GM20000 (cell line): ENCODE measurements at regions not wholly inside any gene's neighbourhood (a gene's known extent, or its start where the extent isn't known, plus 50 kb on each side); places are given as distances from the start of the nearest gene placed in this dataset.

Experiments
- DNase-seq: peaks from one replicate; pipeline ENCODE4 v3.0.0; 2012; ENCODE audit warnings: low spot score
- TF ChIP-seq, protein P1 (sequence below): IDR thresholded peaks from 2 replicates; pipeline ENCODE4 v1.5.1; 2012; ENCODE audit warnings: mild to moderate bottlenecking, control low read depth; ENCODE audit errors: extremely low read depth, missing control alignments

DNA sequence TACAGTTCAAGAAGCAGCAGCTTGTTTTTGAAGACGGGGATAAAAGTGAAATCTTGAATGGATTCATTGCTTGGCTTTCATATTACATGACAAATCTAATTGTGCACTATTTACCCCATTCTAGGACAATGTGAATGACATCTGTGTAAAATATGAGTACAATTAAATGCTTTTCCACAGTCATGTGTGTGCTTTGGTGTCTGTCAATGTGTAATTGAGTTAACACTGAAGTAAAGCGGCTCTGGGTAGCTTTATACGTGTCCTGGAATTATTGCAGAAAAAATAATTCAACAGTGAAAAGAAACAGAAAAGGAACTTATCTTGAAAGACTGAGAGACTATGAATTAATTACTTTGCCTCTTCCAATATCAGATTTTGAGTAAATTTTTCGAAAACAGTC, 233.5 kb upstream of the HS3ST5 start:
- TF ChIP-seq, protein P1, sequence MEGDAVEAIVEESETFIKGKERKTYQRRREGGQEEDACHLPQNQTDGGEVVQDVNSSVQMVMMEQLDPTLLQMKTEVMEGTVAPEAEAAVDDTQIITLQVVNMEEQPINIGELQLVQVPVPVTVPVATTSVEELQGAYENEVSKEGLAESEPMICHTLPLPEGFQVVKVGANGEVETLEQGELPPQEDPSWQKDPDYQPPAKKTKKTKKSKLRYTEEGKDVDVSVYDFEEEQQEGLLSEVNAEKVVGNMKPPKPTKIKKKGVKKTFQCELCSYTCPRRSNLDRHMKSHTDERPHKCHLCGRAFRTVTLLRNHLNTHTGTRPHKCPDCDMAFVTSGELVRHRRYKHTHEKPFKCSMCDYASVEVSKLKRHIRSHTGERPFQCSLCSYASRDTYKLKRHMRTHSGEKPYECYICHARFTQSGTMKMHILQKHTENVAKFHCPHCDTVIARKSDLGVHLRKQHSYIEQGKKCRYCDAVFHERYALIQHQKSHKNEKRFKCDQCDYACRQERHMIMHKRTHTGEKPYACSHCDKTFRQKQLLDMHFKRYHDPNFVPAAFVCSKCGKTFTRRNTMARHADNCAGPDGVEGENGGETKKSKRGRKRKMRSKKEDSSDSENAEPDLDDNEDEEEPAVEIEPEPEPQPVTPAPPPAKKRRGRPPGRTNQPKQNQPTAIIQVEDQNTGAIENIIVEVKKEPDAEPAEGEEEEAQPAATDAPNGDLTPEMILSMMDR, result no peak
- no peak for DNase-seq

DNA sequence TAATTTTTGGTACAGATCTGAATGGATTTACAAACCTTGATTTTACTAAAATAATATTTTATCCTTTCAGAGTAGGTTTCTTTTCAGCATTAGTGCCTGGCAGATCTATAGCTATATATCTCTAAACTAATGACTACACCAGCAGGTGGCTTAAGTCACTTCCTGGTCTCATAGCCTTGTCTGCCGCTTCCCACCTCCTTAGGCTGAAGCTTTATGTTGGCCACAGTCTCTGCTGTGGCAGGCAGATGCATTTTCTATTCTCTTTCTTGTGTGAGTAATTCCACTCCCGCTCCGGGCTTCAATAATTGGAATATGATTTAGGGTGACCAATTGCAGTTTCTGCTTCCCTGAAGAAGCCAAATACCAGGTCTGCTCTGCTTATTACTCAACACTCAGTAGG, 226.8 kb upstream of the HS3ST5 start:
- TF ChIP-seq, protein P1, result no peak
- no peak for DNase-seq

DNA sequence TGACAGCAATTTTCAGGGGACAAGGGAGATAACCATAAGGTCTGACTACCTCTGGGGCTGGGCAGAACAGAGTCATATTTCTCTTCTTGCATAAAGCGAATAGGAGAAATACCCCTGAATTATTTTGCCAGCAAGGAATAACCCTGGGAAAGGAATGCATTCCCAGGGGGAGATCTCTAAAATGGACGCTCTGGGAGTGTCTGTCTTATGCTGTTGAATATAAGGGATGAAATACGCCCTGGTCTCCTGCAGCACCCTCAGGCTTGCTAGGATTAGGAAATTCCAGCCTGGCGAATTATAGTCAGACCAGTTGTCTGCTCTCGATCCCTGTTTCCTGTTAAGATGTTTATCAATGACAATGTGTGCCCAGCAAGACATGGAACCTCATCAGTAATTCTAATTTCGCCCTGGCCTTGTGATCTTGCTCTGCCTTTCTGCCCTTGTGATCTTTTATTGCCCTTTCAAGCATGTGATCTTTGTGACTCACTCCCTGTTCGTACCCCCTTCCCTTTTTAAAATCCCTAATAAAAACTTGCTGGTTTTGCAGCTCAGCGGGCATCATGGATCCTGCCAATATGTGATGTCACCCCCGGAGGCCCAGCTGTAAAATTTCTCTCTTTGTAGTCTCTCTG, 221.6 kb upstream of the HS3ST5 start:
- TF ChIP-seq, protein P1, result no peak
- no peak for DNase-seq

GRCh38 chr6:114559419-114559818, 216.6 kb upstream of the HS3ST5 start:
- TF ChIP-seq, protein P1, result no peak
- no peak for DNase-seq

DNA sequence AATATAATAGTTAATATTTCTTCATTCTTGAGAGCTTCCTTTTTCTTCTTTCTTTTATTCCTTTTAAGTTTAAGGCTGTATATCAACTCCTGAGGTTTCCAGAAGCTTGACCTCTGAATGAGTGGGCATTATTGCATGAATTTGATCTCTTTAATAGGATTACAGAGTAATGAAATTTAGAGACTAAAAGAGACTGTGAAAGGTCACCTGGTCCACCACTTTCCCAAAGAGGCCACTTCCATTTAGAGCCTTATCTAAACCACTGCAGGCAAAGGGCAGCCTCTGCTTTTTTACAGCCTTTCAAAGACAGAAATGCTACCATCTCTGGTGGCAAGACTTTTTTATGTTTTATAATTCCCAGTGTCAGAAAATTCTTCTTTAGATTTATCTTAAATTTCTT, 215.3 kb upstream of the HS3ST5 start:
- TF ChIP-seq, protein P1, result no peak
- no peak for DNase-seq

DNA sequence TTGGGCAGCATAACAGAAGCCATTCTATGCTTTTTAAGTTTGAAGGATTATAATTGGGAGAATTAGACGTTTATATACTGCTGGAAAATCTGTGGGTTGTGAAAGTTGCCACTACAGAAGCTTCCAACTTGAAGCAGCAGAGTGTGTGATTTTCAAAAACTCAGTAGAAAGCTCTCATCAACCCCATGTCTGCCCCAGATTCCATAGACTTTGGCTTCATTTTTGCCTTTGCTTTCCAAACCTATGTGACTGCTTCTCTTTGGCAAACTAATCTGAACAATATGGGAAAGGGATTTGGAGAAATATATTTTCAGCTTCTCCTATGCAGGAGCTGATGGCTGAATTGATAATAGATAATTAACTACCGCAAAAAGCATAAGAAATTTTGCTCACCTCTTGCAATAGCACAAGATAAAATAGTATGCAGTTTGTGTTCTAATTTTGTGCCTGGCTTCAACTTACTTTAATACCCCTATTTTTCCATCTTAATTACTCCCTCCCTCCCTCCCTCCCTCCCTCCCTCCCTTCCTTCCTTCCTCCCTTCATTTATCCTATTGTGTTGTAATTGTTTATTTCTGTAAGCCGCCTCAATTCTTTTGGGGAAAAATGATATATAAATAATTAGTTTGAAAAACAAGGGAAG, 214.1 kb upstream of the HS3ST5 start:
- no peak for DNase-seq
- TF ChIP-seq, protein P1, result no peak

- no peak for DNase-seq
- TF ChIP-seq, protein P1, result no peak
These were observed 207.5 kb upstream of the HS3ST5 start for GRCh38 chr6:114550316-114550715.
